ENCODE measurements at regions not wholly inside any gene's neighbourhood (a gene's known extent, or its start where the extent isn't known, plus 50 kb on each side); places are given as distances from the start of the nearest gene placed in this dataset.

DNA sequence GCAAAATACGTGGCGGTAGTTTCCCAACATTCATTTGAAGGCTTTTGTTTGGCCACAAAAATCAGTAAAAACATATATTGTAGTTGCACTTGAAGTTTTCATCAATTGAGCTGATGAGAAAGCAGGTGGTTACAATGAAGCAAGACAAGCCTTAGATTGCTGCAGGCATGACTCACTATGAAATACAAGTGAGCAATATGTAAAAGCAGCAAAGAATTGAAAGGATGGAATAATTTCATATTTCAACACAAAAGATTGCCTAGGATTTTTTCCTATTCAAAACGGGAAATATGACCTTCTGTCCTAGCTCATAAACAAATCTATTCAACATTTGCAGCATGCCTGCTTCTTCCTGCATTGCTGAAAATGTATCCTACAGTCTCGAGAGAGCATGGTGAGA lies 190.9 kb upstream of the BANK1 start:
- ChIA-PET SMC1A (ENCODE audit: uncharacterized antibody, unreplicated experiment) (interaction anchor here (0.7 kb wide), 1 partner anchor 431 kb away, joined by 3 read pairs; no protein-coding TSS in a partner anchor), CTCF (interaction anchor here (1.6 kb wide), 1 partner anchor 131 kb away, joined by 4 read pairs; no protein-coding TSS in a partner anchor), RAD21 (ENCODE audit: unreplicated experiment) (no interaction called here), POLR2A (no interaction called here)
- FAIRE-seq (no peak), ATAC-seq (no peak), DNase-seq (ENCODE audit: low read depth, low spot score) (no peak)
- H3K79me2 ChIP-seq (ENCODE audit: control insufficient read depth, insufficient read depth, low read length), result no peaks in the 10 kb centered on the region
- no peaks in the 10 kb centered on the region for H4K20me1 ChIP-seq (ENCODE audit: control insufficient read depth, insufficient read depth)
- H3K4me1 ChIP-seq (ENCODE audit: control insufficient read depth, insufficient read depth, low read length), result no peaks in the 10 kb centered on the region
- no peak overlapping the region for H3K4me3 ChIP-seq
- no peaks in the 10 kb centered on the region for H3K36me3 ChIP-seq (ENCODE audit: control insufficient read depth in 2 of 2, insufficient read depth in 2 of 2, low read length in 1 of 2)
- H2AFZ ChIP-seq (ENCODE audit: control insufficient read depth, low read depth, low read length), result no peak overlapping the region
- WGBS (ENCODE audit: insufficient coverage, insufficient replicate concordance, low lambda C conversion rate, missing lambda C conversion rate), result 31% methylated on average over 4 of the region's 4 CpGs
- BruUV-seq (replicated peaks), result no TSS peak
- no peaks in the 10 kb centered on the region for H3K9me3 ChIP-seq (replicated peaks; ENCODE audit: control insufficient read depth, insufficient read depth, low read length)
- in situ Hi-C loops (cut with MboI) (no loop called here), intact Hi-C loops (cut with micrococcal nuclease; ENCODE audit: unreplicated experiment) (no loop called here)
- no peak overlapping the region for H3K9ac ChIP-seq (ENCODE audit: control insufficient read depth, insufficient read depth, low read length)
- no peak overlapping the region for H3K27ac ChIP-seq (ENCODE audit: control insufficient read depth, insufficient read depth)
- H3K4me2 ChIP-seq (ENCODE audit: control insufficient read depth, insufficient read depth), result no peak overlapping the region
- H3K27me3 ChIP-seq (replicated peaks in 1 of 2; ENCODE audit: control insufficient read depth in 2 of 2, insufficient read depth in 2 of 2, low read length in 1 of 2), result no peaks in the 10 kb centered on the region
- TF ChIP-seq ATF7 (IDR thresholded peaks at IDR 0.05; ENCODE audit: low read depth) (no peak), MYC (IDR thresholded peaks at IDR 0.05; ENCODE audit: insufficient read depth, insufficient read length, insufficient replicate concordance, low read length, severe bottlenecking) (no peak), RCOR1 (conservative IDR thresholded peaks at IDR 0.05; ENCODE audit: low read depth, low read length) (no peak), ZNF274 (IDR thresholded peaks at IDR 0.05; ENCODE audit: insufficient read depth, insufficient read length) (no peak), RFX5 (IDR thresholded peaks at IDR 0.05; ENCODE audit: low read depth, low read length) (no peak), FOXK2 (IDR thresholded peaks at IDR 0.05) (no peak)
- TF ChIP-seq, protein P1, sequence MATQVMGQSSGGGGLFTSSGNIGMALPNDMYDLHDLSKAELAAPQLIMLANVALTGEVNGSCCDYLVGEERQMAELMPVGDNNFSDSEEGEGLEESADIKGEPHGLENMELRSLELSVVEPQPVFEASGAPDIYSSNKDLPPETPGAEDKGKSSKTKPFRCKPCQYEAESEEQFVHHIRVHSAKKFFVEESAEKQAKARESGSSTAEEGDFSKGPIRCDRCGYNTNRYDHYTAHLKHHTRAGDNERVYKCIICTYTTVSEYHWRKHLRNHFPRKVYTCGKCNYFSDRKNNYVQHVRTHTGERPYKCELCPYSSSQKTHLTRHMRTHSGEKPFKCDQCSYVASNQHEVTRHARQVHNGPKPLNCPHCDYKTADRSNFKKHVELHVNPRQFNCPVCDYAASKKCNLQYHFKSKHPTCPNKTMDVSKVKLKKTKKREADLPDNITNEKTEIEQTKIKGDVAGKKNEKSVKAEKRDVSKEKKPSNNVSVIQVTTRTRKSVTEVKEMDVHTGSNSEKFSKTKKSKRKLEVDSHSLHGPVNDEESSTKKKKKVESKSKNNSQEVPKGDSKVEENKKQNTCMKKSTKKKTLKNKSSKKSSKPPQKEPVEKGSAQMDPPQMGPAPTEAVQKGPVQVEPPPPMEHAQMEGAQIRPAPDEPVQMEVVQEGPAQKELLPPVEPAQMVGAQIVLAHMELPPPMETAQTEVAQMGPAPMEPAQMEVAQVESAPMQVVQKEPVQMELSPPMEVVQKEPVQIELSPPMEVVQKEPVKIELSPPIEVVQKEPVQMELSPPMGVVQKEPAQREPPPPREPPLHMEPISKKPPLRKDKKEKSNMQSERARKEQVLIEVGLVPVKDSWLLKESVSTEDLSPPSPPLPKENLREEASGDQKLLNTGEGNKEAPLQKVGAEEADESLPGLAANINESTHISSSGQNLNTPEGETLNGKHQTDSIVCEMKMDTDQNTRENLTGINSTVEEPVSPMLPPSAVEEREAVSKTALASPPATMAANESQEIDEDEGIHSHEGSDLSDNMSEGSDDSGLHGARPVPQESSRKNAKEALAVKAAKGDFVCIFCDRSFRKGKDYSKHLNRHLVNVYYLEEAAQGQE (IDR thresholded peaks at IDR 0.05; ENCODE audit: low read depth, low read length), result no peak
- TF ChIP-seq, protein P2, sequence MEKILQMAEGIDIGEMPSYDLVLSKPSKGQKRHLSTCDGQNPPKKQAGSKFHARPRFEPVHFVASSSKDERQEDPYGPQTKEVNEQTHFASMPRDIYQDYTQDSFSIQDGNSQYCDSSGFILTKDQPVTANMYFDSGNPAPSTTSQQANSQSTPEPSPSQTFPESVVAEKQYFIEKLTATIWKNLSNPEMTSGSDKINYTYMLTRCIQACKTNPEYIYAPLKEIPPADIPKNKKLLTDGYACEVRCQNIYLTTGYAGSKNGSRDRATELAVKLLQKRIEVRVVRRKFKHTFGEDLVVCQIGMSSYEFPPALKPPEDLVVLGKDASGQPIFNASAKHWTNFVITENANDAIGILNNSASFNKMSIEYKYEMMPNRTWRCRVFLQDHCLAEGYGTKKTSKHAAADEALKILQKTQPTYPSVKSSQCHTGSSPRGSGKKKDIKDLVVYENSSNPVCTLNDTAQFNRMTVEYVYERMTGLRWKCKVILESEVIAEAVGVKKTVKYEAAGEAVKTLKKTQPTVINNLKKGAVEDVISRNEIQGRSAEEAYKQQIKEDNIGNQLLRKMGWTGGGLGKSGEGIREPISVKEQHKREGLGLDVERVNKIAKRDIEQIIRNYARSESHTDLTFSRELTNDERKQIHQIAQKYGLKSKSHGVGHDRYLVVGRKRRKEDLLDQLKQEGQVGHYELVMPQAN (conservative IDR thresholded peaks at IDR 0.05), result no peak
- TF ChIP-seq, protein P3, sequence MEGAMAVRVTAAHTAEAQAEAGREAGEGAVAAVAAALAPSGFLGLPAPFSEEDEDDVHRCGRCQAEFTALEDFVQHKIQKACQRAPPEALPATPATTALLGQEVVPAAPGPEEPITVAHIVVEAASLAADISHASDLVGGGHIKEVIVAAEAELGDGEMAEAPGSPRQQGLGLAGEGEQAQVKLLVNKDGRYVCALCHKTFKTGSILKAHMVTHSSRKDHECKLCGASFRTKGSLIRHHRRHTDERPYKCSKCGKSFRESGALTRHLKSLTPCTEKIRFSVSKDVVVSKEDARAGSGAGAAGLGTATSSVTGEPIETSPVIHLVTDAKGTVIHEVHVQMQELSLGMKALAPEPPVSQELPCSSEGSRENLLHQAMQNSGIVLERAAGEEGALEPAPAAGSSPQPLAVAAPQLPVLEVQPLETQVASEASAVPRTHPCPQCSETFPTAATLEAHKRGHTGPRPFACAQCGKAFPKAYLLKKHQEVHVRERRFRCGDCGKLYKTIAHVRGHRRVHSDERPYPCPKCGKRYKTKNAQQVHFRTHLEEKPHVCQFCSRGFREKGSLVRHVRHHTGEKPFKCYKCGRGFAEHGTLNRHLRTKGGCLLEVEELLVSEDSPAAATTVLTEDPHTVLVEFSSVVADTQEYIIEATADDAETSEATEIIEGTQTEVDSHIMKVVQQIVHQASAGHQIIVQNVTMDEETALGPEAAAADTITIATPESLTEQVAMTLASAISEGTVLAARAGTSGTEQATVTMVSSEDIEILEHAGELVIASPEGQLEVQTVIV (IDR thresholded peaks at IDR 0.05; ENCODE audit: borderline replicate concordance, partially characterized antibody), result no peak
- TF ChIP-seq, protein P4, sequence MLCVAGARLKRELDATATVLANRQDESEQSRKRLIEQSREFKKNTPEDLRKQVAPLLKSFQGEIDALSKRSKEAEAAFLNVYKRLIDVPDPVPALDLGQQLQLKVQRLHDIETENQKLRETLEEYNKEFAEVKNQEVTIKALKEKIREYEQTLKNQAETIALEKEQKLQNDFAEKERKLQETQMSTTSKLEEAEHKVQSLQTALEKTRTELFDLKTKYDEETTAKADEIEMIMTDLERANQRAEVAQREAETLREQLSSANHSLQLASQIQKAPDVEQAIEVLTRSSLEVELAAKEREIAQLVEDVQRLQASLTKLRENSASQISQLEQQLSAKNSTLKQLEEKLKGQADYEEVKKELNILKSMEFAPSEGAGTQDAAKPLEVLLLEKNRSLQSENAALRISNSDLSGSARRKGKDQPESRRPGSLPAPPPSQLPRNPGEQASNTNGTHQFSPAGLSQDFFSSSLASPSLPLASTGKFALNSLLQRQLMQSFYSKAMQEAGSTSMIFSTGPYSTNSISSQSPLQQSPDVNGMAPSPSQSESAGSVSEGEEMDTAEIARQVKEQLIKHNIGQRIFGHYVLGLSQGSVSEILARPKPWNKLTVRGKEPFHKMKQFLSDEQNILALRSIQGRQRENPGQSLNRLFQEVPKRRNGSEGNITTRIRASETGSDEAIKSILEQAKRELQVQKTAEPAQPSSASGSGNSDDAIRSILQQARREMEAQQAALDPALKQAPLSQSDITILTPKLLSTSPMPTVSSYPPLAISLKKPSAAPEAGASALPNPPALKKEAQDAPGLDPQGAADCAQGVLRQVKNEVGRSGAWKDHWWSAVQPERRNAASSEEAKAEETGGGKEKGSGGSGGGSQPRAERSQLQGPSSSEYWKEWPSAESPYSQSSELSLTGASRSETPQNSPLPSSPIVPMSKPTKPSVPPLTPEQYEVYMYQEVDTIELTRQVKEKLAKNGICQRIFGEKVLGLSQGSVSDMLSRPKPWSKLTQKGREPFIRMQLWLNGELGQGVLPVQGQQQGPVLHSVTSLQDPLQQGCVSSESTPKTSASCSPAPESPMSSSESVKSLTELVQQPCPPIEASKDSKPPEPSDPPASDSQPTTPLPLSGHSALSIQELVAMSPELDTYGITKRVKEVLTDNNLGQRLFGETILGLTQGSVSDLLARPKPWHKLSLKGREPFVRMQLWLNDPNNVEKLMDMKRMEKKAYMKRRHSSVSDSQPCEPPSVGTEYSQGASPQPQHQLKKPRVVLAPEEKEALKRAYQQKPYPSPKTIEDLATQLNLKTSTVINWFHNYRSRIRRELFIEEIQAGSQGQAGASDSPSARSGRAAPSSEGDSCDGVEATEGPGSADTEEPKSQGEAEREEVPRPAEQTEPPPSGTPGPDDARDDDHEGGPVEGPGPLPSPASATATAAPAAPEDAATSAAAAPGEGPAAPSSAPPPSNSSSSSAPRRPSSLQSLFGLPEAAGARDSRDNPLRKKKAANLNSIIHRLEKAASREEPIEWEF (IDR thresholded peaks at IDR 0.05; ENCODE audit: insufficient replicate concordance, low read depth, low read length), result no peak
